DMS114 treated with DMSO at 0.1 percent for 48 hours (cell line): ENCODE measurements at regions not wholly inside any gene's neighbourhood (a gene's known extent, or its start where the extent isn't known, plus 50 kb on each side); places are given as distances from the start of the nearest gene placed in this dataset.
"Not testable (repeated sequence)": the region's sequence is repeated elsewhere in the genome, so short reads cannot be mapped to it uniquely, and the experiment has no call there.

Experiments used
- DNase-seq: peaks from one replicate; lab custom pipeline; 2025; ENCODE audit not compliant: unreplicated experiment; lab: John Stamatoyannopoulos, UW

GRCh38 chr3:124303305-124303910 is 311.5 kb upstream of the ROPN1 start:
- no peak for DNase-seq

- no peak for DNase-seq
These were observed 314.7 kb upstream of the ROPN1 start for GRCh38 chr3:124306665-124307064.

- DNase-seq = no peak
These were observed 321.7 kb upstream of the ROPN1 start for GRCh38 chr3:124313621-124314020.

- DNase-seq = no peak
These were observed 323.5 kb upstream of the ROPN1 start for GRCh38 chr3:124315215-124316033.

- DNase-seq = no peak
These were observed 324.0 kb upstream of the ROPN1 start for GRCh38 chr3:124316034-124316287.

GRCh38 chr3:124318014-124318413 is 326.1 kb upstream of the ROPN1 start:
- no peak for DNase-seq

GRCh38 chr3:124318656-124319055 is 326.7 kb upstream of the ROPN1 start:
- DNase-seq = no peak

GRCh38 chr3:124320976-124321375 is 329.1 kb upstream of the ROPN1 start:
- no peak for DNase-seq

GRCh38 chr3:124322309-124322880 is 330.5 kb upstream of the ROPN1 start:
- DNase-seq = no peak

- no peak for DNase-seq
These were observed 331.0 kb upstream of the ROPN1 start for GRCh38 chr3:124322966-124323365.

- no peak for DNase-seq
These were observed 333.3 kb upstream of the ROPN1 start for GRCh38 chr3:124325248-124325647.

- no peak for DNase-seq
These were observed 337.8 kb upstream of the ROPN1 start for GRCh38 chr3:124329723-124330122.

GRCh38 chr3:124333931-124334640 is 342.2 kb upstream of the ROPN1 start:
- DNase-seq = no peak

GRCh38 chr3:124336067-124336656 is 344.2 kb upstream of the ROPN1 start:
- DNase-seq = no peak

GRCh38 chr3:124345845-124346244 is 353.9 kb upstream of the ROPN1 start:
- DNase-seq = no peak

- no peak for DNase-seq
These were observed 354.6 kb upstream of the ROPN1 start for GRCh38 chr3:124346487-124346886.

GRCh38 chr3:124347418-124347817 is 355.5 kb upstream of the ROPN1 start:
- no peak for DNase-seq

- DNase-seq = not testable (repeated sequence)
These were observed 356.6 kb upstream of the ROPN1 start for GRCh38 chr3:124348555-124348954.

GRCh38 chr3:124351430-124352148 is 359.7 kb upstream of the ROPN1 start:
- DNase-seq = peak; percentile 38

GRCh38 chr3:124352149-124352539 is 360.2 kb upstream of the ROPN1 start:
- no peak for DNase-seq

- DNase-seq = no peak
These were observed 361.8 kb upstream of the ROPN1 start for GRCh38 chr3:124353691-124354090.
